ENCODE measurements at regions not wholly inside any gene's neighbourhood (a gene's known extent, or its start where the extent isn't known, plus 50 kb on each side); places are given as distances from the start of the nearest gene placed in this dataset.
"Not testable (repeated sequence)": the region's sequence is repeated elsewhere in the genome, so short reads cannot be mapped to it uniquely, and the experiment has no call there.

DNA sequence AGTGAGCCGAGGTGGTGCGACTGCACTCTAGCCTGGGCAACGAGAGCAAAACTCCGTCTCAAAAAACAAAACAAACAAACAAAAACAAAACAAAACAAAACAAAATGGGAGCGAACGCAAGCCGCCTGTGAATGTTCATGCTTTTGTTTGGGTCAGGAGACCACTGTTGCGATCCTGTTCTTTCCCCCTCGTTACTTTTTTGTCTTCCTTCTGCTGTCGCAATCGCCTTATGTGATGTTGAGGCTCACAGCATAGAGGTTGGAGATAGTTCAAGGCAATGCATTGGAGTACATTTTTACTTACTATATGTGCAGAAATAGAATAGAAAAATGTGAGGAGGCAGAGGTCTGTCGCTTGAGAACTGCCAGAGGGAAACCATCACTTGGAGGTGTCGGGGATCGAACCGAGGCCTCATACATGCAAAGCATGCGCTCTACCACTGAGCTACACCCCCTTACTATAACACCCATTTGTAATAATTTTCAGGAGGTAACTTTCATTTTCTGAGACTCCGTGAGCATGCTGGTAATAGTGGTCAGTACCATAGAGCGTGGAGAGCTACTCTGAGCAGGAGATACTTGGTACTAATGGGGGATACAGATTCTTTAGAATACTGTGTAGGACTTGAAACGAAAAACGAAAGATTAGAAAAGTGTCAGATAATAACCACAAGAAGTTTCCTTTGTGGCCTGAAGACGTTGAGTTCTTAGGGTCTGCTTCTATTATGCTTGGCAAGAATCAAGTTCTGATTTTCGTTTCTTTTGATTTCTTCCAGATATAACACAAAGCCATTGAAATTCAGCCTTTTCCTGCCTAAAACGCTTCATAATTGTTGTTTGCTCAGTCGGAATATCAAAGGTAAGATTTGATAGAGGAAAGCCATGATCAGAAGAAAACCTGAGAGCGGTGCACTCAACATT is 121.1 kb downstream of the TRIM27 start:
- no peak for DNase-seq (ENCODE audit: low spot score)

DNA sequence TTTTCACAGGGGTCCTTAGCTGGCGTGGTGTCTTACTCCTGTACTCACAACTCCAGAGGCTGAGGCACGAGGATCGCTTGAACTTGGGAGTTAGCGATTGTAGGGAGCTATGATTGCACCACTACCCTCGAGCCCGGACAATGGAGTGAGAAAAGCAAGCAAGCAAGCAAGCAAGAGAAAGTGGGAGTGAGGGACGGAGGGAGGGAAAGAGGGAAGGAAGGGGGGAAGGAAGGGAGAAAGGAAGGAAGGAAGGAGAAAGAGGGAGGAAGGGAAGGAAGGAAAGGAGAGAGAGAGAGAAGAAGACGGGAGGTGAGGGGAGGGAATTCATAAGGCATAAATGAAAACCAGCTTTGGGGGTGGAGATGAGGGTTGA is 120.5 kb downstream of the TRIM27 start:
- no peak for DNase-seq (ENCODE audit: low spot score)

DNA sequence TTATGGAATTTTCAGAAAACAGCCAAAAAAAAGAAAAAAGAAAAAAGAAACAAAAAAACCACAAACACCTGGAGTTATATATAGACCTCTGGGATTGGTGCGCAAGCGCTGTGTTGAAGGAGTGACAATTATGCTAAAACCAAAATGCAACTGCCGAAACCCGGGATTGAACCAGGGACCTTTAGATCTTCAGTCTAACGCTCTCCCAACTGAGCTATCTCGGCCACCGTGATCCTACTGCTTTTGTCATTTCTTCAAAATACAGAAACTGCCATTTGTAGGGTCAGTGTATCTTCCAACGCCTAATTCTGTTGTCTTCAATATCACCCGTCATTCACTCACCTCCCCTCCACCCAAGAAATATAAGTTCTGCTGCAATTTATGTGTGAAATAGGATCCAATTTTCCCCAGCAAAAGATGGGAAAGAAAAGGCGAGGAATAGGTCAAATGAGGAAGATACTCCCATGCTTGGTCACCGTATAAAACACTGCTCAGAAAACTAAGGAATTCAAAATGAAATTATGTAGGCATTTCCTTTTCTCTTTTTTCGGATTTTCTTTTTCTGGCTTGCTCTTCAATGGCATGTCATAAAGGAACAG is 116.0 kb downstream of the TRIM27 start:
- no peak for DNase-seq (ENCODE audit: low spot score)

DNA sequence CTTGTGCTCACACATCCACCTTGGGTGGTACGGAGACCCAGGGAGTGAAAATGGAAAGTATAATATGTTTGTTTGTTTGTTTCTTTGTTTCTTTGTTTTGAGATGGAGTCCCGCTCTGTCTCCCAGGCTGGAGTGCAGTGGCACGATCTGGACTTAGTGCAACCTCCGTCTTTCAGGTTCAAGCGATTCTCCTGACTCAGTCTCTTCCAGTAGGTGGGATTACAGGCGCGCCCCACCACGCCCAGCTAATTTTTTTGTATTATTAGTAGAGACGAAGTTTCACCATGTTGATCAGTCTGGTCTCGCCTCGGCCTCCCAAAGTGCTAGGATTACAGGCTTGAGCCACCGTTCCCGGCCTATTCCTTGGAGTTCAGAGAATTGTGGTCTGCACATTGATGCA is 115.4 kb downstream of the TRIM27 start:
- no peak for DNase-seq (ENCODE audit: low spot score)

DNA sequence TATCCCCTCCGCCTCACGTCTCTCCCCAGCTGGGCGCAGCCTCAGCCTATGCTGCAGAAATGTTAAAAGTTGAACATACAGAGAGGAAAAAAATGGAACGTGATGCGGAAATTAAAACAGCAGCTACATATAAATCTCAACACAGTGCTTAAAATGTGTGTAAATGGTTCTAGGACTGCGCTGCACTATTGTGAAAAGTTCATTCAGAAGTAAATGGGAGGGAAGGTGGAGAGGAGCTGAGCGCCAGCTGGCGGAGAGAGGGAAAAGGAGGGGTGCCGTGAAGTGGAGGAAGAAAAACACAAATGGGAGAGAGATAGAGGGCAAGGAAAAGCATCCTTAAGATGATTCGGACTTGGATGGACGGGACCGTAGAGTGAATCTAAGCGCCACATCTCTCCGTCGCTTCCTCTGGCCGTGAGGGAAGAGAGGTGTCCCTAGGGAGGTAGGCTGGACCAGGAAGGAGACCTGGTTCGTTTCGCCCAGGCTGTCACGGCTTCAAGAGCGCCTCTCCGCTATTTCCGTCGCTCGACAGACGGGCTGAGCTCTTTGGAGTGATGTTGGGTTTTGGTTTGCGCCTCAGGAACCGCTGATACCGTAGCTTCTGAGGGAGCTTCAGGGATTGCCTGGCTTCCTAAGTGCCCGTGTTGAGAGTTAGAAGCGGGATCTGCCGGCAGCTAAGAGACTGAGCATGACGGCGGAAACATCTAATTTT is 113.7 kb downstream of the TRIM27 start:
- no peak for DNase-seq (ENCODE audit: low spot score)

DNA sequence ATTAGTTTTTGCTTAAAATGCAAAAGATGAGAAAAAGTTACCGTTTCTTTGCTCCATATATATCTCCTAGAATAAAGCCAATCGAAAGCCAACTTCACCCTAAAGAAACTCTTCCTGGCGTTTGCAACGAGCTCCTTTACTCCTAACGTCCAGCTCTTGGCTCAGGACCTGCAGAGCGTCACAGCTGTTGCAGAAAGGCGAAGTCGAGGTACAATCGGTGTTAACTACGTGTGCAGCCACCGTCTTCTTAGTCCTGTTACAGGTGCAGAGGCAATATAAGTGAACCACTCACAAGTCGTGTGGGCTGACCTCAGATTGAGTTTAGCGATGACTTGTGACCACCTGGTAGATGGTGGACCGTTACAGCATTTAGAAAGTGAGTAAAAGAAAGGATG is 113.1 kb downstream of the TRIM27 start:
- no peak for DNase-seq (ENCODE audit: low spot score)

DNA sequence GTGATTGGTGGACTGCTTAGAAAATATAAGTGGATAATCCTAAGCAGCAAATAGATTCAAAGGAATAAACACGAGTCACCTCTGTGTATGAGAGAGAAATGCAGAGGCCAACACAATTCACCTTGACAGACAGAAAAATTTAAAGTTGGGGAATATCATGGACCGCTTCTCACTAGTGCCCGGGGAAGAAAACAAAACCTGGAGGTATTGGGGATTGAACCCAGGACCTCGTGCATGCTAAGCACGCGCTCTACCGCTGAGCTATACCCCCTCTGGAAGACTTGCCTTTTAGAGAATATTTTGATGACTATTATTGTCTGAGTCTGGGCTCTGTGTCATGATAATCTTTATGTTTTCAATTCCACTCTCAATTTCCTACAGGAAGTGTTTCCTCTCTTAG is 111.9 kb downstream of the TRIM27 start:
- no peak for DNase-seq (ENCODE audit: low spot score)

DNA sequence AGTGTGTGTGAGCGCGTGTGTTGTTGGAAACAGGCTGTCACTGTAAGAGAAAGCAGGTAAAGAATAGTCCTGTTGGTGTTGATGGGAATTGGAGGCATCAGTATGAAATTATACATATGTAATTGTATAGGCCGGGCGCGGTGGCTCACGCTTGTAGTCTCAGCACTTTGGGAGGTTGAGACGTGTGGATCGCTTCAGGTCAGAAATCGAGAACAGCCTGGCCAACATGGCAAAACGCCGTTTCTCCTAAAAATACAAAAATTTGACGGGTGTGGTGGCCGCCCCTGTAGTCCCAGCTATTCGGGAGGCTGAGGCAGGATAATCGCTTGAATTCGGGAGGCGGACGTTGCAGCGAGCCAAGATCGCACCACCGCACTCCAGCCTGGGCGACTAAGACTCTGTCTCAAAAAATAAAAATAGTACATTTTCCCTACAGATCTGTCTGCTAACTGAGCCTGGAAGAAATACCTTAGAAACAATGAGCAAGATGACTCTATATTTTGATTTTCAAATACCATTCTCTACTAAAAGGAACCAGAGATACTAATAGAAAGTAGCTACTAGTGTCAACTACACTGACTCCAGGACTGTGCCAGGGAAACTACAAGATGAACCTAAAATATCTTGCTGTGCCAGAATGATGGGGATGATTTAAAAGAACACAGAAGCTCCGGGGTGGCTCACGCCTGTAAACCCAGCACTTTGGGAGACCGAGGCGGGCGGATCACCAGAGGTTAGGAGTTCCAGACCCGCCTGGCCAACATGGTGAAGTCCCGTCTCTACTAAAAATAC is 110.8 kb downstream of the TRIM27 start:
- DNase-seq (ENCODE audit: low spot score): no peak

DNA sequence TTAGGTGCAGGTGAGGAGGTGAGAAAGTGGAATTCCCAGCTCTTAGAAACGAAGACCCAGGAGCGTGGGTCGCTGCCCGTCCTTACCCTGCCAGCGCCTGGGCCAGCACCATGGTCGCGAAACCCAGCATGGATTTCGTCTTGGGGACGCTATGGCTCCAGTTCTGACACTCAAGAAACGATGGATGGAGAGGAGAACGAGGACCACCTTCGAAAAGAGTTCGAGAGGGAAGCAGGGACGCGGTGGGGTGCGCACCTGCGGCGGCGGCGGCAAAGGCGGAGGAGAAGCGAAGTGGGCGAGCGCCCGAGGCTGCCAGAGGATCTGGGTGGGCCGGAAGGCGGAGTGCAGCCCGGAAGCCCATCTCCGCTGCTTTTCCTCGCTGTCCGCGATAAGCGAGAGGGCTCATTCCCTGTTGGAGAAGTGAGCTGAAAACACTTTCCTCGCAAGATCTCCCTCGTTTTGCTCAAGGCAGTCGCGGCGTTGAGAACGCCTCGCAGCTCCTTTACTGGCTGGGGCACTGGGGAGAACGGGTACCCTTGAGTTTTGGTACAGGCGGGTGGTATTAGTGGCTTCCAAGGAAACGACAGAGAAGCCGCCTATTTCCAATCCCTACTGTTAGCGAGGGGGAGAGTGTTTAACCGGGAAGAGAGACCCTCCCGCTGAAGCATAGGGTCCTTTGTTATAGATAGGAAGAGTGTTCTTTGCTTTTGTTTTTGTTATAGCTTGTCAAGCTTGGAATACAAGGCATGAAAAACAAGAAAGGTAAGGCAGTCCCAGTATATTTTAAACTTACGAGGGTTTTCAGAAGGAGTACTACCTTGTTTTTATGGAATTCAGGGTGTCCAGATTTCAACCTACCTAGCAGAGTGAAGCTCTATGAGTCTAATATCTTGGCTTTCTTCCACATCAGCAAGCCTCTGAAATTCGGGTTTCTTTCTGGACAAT is 109.5 kb downstream of the TRIM27 start:
- no peak for DNase-seq (ENCODE audit: low spot score)

DNA sequence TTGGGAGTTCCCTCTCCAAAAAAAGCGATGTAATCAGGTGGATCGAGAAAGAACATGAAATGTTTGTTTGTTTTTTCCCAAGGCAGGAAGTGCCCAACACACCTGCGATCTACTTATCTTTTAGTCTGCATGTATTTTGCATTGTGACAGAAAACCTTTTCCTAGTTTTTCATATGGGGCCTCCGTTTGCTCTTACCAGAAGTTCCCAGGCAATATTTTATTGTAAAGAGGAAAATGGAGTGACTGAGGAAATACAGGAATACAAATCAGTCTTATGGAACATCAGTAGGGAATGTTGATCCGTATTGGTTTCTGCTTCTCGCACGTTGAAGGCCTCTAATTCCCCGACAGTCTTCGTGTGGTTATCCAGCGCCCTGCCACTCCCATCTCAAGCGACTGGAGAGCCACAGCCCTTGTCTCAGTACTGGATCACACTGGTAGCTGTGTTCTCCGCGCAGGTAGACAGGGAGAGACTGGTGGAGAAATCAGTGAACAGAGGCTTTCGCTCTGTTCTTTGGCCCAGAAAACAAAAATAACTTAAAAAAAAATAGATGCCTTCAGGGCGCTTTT is 107.4 kb downstream of the TRIM27 start:
- DNase-seq (ENCODE audit: low spot score): no peak

DNA sequence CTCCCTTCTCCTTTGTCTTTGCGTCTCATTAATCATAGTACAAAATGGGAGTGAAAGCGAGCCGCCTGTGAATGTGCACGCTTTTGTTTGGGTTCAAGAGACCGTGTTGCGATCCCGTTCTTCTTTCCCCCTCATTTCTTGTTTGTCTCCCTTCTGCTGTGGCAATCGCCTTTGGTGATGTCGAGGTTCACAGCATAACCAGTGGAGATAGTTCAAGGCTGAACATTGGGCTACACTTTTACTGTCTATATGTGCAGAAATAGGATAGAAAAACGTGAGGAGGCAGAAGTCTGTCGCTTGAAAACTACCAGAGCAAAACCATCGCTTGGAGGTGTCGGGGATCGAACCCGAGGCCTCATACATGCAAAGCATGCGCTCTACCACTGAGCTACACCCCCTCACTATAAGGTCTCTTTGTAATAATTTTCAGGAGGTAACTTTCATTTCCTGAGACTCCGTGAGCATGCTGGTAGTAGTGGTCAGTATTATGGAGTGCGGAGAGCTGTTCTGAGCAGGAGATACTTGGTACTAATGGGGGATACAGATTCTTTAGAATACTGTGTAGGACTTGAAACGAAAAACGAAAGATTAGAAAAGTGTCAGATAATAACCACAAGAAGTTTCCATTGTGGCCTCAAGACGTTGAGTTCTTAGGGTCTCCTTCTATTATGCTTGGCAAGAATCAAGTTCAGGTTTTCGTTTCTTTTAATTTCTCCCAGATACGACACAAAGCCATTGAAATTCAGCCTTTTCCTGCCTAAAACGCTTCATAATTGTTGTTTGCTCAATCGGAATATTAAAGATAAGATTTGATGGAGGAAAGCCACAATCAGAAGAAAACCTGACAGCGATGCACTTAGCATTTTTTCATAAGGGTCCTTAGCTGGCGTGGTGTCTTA is 106.6 kb downstream of the TRIM27 start:
- no peak for DNase-seq (ENCODE audit: low spot score)

DNA sequence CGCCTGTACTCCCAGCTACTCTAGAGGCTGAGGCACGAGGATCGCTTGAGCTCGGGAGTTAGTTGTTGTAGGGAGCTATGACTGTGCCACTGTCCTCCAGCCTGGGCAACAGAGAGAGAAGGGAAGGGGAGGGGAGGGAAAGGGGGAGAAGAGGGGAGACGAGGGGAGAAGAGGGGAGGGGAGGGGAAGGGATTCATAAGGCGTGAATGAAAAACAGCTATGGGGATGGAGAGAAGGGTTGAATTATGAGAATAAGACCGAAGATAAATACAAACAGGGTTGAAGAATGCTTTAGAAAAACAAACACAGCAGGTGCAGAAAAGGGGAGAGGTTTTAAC is 106.0 kb downstream of the TRIM27 start:
- DNase-seq (ENCODE audit: low spot score): no peak

DNA sequence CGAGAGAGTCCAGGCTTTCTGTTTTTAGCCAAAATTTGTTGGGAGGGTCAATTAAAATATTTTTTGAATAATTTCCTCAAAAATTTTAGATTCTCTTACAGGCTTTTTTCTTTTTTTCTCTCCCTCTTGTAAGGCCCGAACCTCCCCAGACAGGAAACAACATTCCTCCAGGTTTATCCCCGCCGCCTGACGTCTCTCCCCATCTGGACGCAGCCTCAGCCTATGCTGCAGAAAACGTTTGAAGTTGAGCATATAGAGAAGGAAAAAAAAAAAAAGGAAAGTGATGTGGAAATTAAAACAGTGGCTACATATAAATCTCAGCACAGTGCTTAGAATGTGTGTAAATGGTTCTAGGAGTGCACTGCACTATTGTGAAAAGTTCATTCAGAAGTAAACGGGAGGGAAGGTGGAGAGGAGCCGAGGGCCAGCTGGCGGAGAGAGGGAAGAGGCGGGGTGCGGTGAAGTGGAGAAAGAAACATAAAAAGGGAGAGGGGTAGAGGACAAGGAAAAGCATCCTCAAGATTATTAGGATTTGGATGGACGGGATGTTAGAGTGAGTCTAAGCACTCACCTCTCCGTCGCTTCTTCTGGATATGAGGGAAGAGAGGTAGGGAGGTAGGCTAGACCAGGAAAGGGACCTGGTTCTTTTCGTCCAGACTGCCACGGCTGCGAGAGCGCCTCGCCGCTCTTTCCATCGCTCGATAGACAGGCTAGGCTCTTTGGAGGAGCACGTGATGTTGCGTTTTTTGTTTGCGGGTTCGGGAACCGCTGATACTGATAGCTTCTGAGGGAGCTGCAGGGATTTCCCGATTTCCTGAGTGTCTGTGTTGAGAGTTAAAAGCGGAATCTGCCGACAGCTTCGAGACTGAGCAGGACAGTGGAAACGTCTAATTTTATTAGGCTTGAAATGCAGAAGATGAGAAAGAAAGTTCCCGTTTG is 98.7 kb downstream of the TRIM27 start:
- no peak for DNase-seq (ENCODE audit: low spot score)

DNA sequence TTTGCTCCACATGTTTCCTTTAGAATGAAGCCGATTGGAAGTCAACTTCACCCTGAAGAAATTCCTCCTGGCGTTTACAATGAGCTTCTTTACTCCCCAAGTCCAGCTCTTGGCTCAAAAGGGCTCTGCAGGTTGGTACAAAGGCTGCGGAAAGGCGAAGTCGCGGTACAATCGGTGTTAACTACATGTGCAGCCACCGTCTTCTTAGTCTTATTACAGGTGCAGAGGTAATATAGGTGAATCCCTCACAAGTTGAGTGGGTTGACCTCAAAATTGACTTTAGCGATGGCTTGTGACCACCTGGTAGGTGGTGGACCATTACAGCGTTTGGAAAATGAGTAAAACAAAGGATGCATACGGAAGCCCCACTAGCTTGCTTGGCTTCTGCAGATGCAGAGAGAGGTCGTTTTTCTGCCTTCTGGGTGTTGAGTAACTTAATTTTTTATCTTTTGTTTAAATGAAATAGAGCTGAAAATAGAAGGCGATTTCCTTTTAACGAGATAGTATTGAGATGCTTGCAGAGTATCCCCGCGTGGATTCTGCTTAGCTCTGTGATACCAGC is 98.0 kb downstream of the TRIM27 start:
- no peak for DNase-seq (ENCODE audit: low spot score)

DNA sequence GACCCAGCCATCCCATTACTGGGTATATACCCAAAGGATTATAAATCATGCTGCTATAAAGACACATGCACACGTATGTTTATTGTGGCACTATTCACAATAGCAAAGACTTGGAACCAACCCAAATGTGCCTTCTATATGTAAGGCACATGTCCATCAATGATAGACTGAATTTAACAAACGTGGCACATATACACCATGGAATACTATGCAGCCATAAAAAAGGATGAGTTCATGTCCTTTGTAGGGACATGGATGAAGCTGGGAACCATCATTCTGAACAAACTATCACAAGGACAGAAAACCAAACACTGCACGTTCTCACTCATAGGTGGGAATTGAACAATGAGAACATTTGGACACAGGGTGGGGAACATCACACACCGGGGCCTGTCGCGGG is 92.1 kb downstream of the TRIM27 start:
- DNase-seq (ENCODE audit: low spot score): not testable (repeated sequence)

DNA sequence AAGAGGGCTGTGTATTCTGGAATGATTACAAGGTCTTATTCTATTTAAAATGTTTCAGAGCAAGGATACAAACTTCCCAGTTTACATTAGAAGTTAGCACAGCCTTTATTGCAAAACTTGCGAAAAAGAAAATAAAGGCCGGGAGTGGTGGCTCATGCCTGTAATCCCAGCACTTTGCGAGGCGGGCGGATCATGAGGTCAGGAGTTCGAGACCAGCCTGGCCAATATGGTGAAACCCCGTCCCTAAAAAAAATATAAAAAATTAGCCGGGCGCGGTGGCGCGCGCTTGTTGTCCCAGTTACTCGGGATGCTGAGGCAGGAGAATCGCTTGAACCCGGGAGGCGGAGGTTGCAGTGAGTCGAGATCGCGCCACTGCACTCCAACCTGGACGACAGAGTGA is 87.1 kb downstream of the TRIM27 start:
- DNase-seq (ENCODE audit: low spot score): not testable (repeated sequence)

DNA sequence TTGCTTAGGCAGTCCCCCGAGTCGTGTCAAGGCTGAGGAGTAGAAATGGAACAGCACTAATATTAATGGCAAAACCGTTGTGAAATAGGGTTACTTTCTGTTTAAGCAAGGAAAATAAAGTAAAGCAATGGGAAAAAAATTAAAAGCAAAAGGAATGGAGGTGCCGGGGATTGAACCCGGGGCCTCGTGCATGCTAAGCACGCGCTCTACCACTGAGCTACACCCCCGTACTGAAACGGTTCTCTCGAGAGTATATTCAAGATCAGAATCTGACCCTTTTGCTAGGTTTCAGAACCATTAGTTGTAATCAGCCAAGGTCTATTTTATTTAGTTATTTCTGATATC is 85.5 kb downstream of the TRIM27 start:
- peak; percentile 82 for DNase-seq (ENCODE audit: low spot score)

DNA sequence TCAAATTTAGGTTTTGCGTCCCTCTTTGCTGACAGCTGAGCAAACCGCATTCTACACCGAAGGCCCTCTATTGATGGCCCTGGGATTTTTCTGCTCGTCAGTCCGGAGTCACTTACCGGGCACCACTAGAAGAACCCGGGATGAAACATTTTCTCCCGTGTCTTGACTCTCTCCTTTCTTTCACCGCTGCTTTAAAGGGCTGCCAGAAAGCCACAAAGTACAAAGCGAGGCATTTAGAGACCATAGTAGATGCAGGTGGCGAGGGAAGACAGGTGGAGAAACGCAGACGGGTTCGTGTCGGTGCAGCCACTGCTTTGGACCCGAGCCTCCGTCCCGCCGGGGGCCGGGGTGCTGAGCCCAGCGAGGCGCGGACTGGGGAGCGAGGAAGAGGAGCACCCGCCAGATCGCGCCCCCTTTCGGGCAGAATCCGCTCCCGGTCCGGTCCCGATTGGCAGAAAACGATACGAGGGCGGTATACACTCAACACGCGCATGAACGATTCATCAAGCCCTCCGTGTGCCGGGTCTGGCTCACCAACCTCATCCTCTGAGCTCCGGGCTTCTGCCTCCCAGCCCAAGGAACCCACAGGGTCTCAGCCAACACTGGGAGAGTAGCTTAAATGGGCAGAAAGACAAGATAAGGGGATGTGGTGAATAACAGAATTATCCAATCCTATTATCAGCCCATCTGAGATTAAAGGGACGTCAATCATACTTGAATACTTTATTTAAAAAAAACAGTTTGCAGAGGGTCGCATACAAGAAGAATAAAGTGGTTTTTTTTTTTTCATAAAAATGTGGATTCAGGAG is 84.9 kb downstream of the TRIM27 start:
- peak; percentile 86 for DNase-seq (ENCODE audit: low spot score)
